SK-N-SH (cell line): ENCODE measurements at regions not wholly inside any gene's neighbourhood (a gene's known extent, or its start where the extent isn't known, plus 50 kb on each side); places are given as distances from the start of the nearest gene placed in this dataset.

Experiments used
- CTCF ChIA-PET: fragments of 300-600, 350-600 bp; formaldehyde crosslinking; extraction: SDS; loops from one replicate; lab custom pipeline; 2021; lab: Yijun Ruan, JAX
- POLR2A ChIA-PET: fragments of 350-600 bp; sonication (Branson Sonifier 250); formaldehyde crosslinking; extraction: SDS; loops from one replicate; lab custom pipeline; 2020; ENCODE audit warnings: antibody characterized with exemption, inconsistent platforms; lab: Yijun Ruan, JAX
- DNase-seq: peaks from one replicate; pipeline ENCODE4 v3.0.0; 2012
- H2AFZ ChIP-seq: fragments of 200-600 bp; sonication (generic); 2 replicates; pipeline ENCODE4 v1.8.1; 2016; ENCODE audit warnings: antibody characterized with exemption, mild to moderate bottlenecking, low read depth
- H3F3A ChIP-seq: fragments of 200-600 bp; sonication (generic); replicated peaks from 2 replicates; pipeline ENCODE3; 2016; ENCODE audit warnings: antibody characterized with exemption, mild to moderate bottlenecking; ENCODE audit not compliant: insufficient read depth
- H3K27ac ChIP-seq, 2 experiments: fragments of 200-500 bp in 1 of 2; fragments of 200-600 bp in 1 of 2; sonication (Bioruptor generic) in 1 of 2; sonication (generic), shearing (Covaris generic) in 1 of 2; 2 replicates each; pipeline versions ENCODE4 v1.5.1 to v1.6.1; 2014 to 2016; ENCODE audit warnings: low read depth in 2 of 2, inconsistent platforms in 1 of 2, low read length in 1 of 2, mild to moderate bottlenecking in 1 of 2, mixed read lengths in 1 of 2
- H3K27me3 ChIP-seq: fragments of 200-600 bp; sonication (generic), shearing (Covaris generic); 2 replicates; pipeline ENCODE4 v1.6.1; 2016; ENCODE audit warnings: mixed run types; ENCODE audit not compliant: insufficient read depth
- H3K36me3 ChIP-seq, 2 experiments: fragments of 200-500 bp in 1 of 2; fragments of 200-600 bp in 1 of 2; sonication (Bioruptor generic) in 1 of 2; sonication (generic) in 1 of 2; replicated peaks in 1 of 2; 2 replicates each; pipeline versions ENCODE3 to v1.5.1; 2014 to 2016; ENCODE audit warnings: low read length in 1 of 2, mild to moderate bottlenecking in 1 of 2; ENCODE audit not compliant: insufficient read depth in 2 of 2, control insufficient read depth in 1 of 2
- H3K4me1 ChIP-seq, 2 experiments: fragments of 200-500 bp in 1 of 2; fragments of 200-600 bp in 1 of 2; sonication (Bioruptor generic) in 1 of 2; sonication (generic), shearing (Covaris generic) in 1 of 2; 2 replicates each; pipeline versions ENCODE4 v1.5.1 to v1.6.1; 2014 to 2016; ENCODE audit warnings: low read depth in 1 of 2, low read length in 1 of 2, mixed run types in 1 of 2; ENCODE audit not compliant: insufficient read depth in 2 of 2, control insufficient read depth in 1 of 2
- H3K4me2 ChIP-seq: fragments of 200-600 bp; sonication (generic), shearing (Covaris generic); 2 replicates; pipeline ENCODE4 v1.6.1; 2017; ENCODE audit warnings: mixed run types
- H3K4me3 ChIP-seq, 2 experiments: fragments of 200-500 bp in 1 of 2; fragments of 200-600 bp in 1 of 2; sonication (Bioruptor generic) in 1 of 2; sonication (generic), shearing (Covaris generic) in 1 of 2; 2 replicates each; pipeline versions ENCODE4 v1.5.1 to v1.8.1; 2014 to 2016; ENCODE audit warnings: low read depth in 2 of 2, inconsistent platforms in 1 of 2, low read length in 1 of 2, mild to moderate bottlenecking in 1 of 2, mixed read lengths in 1 of 2, moderate library complexity in 1 of 2
- H3K79me2 ChIP-seq: fragments of 200-600 bp; sonication (generic); 2 replicates; pipeline ENCODE4 v1.8.1; 2017; ENCODE audit warnings: mild to moderate bottlenecking; ENCODE audit not compliant: insufficient read depth
- H3K9ac ChIP-seq: fragments of 200-600 bp; sonication (generic); 2 replicates; pipeline ENCODE4 v1.6.1; 2017; ENCODE audit warnings: mixed run types
- H3K9me2 ChIP-seq: fragments of 200-600 bp; sonication (generic); 2 replicates; pipeline ENCODE4 v1.6.1; 2017; ENCODE audit warnings: mixed run types
- H3K9me3 ChIP-seq: fragments of 200-600 bp; sonication (generic); 2 replicates; pipeline ENCODE4 v1.6.1; 2017; ENCODE audit warnings: mixed run types, mild to moderate bottlenecking, moderate library complexity
- H4K20me1 ChIP-seq: fragments of 200-600 bp; sonication (generic); 2 replicates; pipeline ENCODE4 v1.6.1; 2017; ENCODE audit warnings: mild to moderate bottlenecking, mixed run types; ENCODE audit not compliant: insufficient read depth
- ELF1 ChIP-seq: IDR thresholded peaks from 2 replicates; pipeline ENCODE4 v1.4.0; 2012
- EP300 ChIP-seq, 2 experiments: IDR thresholded peaks; 2 replicates each; pipeline versions ENCODE4 v1.4.0 to v1.6.1; 2012; ENCODE audit warnings: borderline replicate concordance in 1 of 2, low read depth in 1 of 2, low read length in 1 of 2
- FOSL2 ChIP-seq: IDR thresholded peaks from 2 replicates; pipeline ENCODE4 v1.4.0; 2012; ENCODE audit warnings: low read depth, mild to moderate bottlenecking, moderate library complexity, borderline replicate concordance
- FOXM1 ChIP-seq: IDR thresholded peaks from 2 replicates; pipeline ENCODE4 v1.4.0; 2012; ENCODE audit warnings: low read depth, mild to moderate bottlenecking
- GATA2 ChIP-seq: sonication (generic); formaldehyde crosslinking; IDR thresholded peaks from 2 replicates; pipeline ENCODE4 v1.5.0; 2020; ENCODE audit warnings: mild to moderate bottlenecking, missing genetic modification reagents
- JUND ChIP-seq: IDR thresholded peaks from 2 replicates; pipeline ENCODE4 v1.4.0; 2012
- MAX ChIP-seq: IDR thresholded peaks from 2 replicates; pipeline ENCODE4 v1.4.0; 2012; ENCODE audit warnings: low read depth
- MEF2A ChIP-seq: IDR thresholded peaks from 2 replicates; pipeline ENCODE4 v1.4.0; 2012; ENCODE audit warnings: low read depth, borderline replicate concordance
- NRF1 ChIP-seq: IDR thresholded peaks from 2 replicates; pipeline ENCODE4 v1.6.1; 2012; ENCODE audit warnings: low read depth, mild to moderate bottlenecking, low read length
- RAD21 ChIP-seq: IDR thresholded peaks from 2 replicates; pipeline ENCODE4 v1.6.1; 2012; ENCODE audit warnings: mild to moderate bottlenecking, low read length
- RCOR1 ChIP-seq: fragments of 150-350 bp; IDR thresholded peaks from 2 replicates; pipeline ENCODE4 v1.6.1; 2017; ENCODE audit warnings: antibody characterized with exemption, low read length
- RXRA ChIP-seq: IDR thresholded peaks from 2 replicates; pipeline ENCODE4 v1.4.0; 2012; ENCODE audit warnings: low read depth, mild to moderate bottlenecking, borderline replicate concordance
- TAF1 ChIP-seq: IDR thresholded peaks from 2 replicates; pipeline ENCODE4 v1.6.1; 2012; ENCODE audit warnings: low read depth, mild to moderate bottlenecking, low read length, moderate library complexity, borderline replicate concordance
- TCF12 ChIP-seq: IDR thresholded peaks from 2 replicates; pipeline ENCODE4 v1.4.0; 2012
- TEAD4 ChIP-seq: IDR thresholded peaks from 2 replicates; pipeline ENCODE4 v1.4.0; 2012; ENCODE audit warnings: mild to moderate bottlenecking, borderline replicate concordance; ENCODE audit not compliant: insufficient read depth
- USF2 ChIP-seq: fragments of 150-350 bp; IDR thresholded peaks from 2 replicates; pipeline ENCODE4 v1.6.1; 2017; ENCODE audit warnings: antibody characterized with exemption, low read length, low read depth, borderline replicate concordance
- ZBTB33 ChIP-seq: IDR thresholded peaks from 2 replicates; pipeline ENCODE4 v1.4.0; 2012; ENCODE audit warnings: low read depth, borderline replicate concordance
- WGBS: methylation state at CpG from one replicate; pipeline ENCODE4 v1.1.6; 2017; ENCODE audit warnings: low lambda C conversion rate; 5-methylcytosine and 5-hydroxymethylcytosine counted together
- TF ChIP-seq, protein P1 (sequence below): IDR thresholded peaks from 2 replicates; pipeline ENCODE4 v1.4.0; 2012; ENCODE audit warnings: low read depth, borderline replicate concordance

DNA sequence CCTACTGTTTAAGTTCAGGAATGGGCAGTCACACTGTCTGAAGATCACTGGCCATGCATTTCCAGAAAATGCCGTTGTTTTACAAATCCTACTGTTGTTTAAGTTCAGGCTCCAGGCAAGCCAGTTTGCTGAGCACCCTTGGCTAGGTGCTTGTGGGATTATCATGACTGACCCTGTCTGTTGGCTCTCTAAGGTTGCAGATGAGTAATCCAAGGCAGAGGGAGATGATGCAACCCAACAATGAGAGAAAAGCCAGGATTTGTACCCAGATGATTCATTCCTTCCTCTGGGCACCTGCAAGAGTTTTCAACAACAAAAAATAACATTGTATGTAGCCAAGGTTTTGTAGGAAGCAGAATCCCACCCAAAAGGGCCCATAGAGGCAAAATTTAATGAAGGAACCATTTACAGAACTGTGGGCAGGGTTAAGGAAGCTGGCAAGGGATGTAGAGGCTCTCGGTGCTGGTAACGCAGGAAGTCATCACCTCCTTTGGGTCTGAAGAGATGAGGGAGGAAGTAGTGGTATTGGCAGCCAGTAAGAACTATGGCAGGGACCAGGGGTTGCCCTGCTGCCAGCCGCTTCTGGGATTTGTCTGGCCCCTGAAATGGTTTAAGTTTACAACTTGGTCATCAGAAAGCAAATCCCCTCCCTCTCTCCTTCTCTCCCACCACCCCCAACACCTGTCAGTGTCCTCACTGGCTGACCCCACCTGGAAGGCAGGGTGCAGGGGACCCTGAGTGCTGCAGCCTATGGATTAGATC lies 54.8 kb downstream of the MSX1 start:
- no peak overlapping the region for H3K9ac ChIP-seq
- H3K27me3 ChIP-seq, result no peaks in the 10 kb centered on the region; the same call in 1 of the 2 replicates
- H3K4me2 ChIP-seq, result no peak overlapping the region
- ChIA-PET CTCF (no interaction called here), POLR2A (no interaction called here)
- TF ChIP-seq EP300 (IDR thresholded peaks at IDR 0.05; ENCODE audit: borderline replicate concordance in 1 of 2, low read depth in 1 of 2, low read length in 1 of 2) (no peak), JUND (no peak), USF2 (no peak), GATA2 (CRISPR knock-in tag) (no peak), ZBTB33 (no peak), FOSL2 (no peak), NRF1 (no peak), TCF12 (no peak), RCOR1 (no peak), MEF2A (no peak), TEAD4 (no peak), ELF1 (no peak), TAF1 (no peak), FOXM1 (no peak), RAD21 (no peak), MAX (no peak), RXRA (no peak)
- TF ChIP-seq, protein P1, sequence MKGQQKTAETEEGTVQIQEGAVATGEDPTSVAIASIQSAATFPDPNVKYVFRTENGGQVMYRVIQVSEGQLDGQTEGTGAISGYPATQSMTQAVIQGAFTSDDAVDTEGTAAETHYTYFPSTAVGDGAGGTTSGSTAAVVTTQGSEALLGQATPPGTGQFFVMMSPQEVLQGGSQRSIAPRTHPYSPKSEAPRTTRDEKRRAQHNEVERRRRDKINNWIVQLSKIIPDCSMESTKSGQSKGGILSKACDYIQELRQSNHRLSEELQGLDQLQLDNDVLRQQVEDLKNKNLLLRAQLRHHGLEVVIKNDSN, result no peak
- no peak overlapping the region for H3K27ac ChIP-seq
- no peaks in the 10 kb centered on the region for H3K9me3 ChIP-seq
- H3F3A ChIP-seq, result no peaks in the 10 kb centered on the region
- no peaks in the 10 kb centered on the region for H3K9me2 ChIP-seq
- DNase-seq, result no peak
- no peaks in the 10 kb centered on the region for H3K4me1 ChIP-seq
- 9% methylated on average over 4 of the region's 4 CpGs for WGBS
- H3K36me3 ChIP-seq, result no peaks in the 10 kb centered on the region
- H3K79me2 ChIP-seq, result no peaks in the 10 kb centered on the region
- no peaks in the 10 kb centered on the region for H4K20me1 ChIP-seq
- no peak overlapping the region for H3K4me3 ChIP-seq
- no peak overlapping the region for H2AFZ ChIP-seq
